ENCODE measurements at regions not wholly inside any gene's neighbourhood (a gene's known extent, or its start where the extent isn't known, plus 50 kb on each side); places are given as distances from the start of the nearest gene placed in this dataset.

- Histone ChIP-seq H3K36me3 (ENCODE audit: control insufficient read depth, insufficient read depth, low read length) (no peaks in the 10 kb centered on the region), H3K4me2 (ENCODE audit: extremely low read depth, insufficient read depth, low read length) (no peak overlapping the region), H3K4me3 (replicated peaks in 1 of 4; ENCODE audit: control extremely low read depth in 1 of 4, insufficient read depth in 1 of 4, low read depth in 3 of 4, low read length in 4 of 4) (no peak overlapping the region), H2AFZ (ENCODE audit: low read length) (no peak overlapping the region), H3K27ac (ENCODE audit: insufficient read depth, low read length) (no peak overlapping the region), H3K4me1 (ENCODE audit: control insufficient read depth, extremely low read depth, insufficient read depth, low read length) (no peaks in the 10 kb centered on the region), H4K20me1 (ENCODE audit: control insufficient read depth, extremely low read depth, insufficient read depth, low read length) (no peaks in the 10 kb centered on the region), H3K9me3 (ENCODE audit: control insufficient read depth, insufficient read depth, low read depth, low read length) (no peaks in the 10 kb centered on the region), H3K9ac (ENCODE audit: insufficient read depth, low read length) (no peak overlapping the region), H3K27me3 (ENCODE audit: control insufficient read depth, insufficient read depth, low read length) (no peaks in the 10 kb centered on the region), H3K79me2 (ENCODE audit: control insufficient read depth, insufficient read depth, low read length) (no peaks in the 10 kb centered on the region)
- TF ChIP-seq EZH2 (IDR thresholded peaks at IDR 0.05; ENCODE audit: low read length, missing control alignments) (no peak), CTCF (conservative IDR thresholded peaks at IDR 0.05 in 1 of 2, IDR thresholded peaks at IDR 0.05 in 1 of 2; ENCODE audit: low read depth in 1 of 2, low read length in 2 of 2) (no peak)
- DNase-seq (ENCODE audit: low read depth in 2 of 2) = no peak
Observed at GRCh38 chr6:91796603-91797002, 1209.7 kb upstream of the MAP3K7 start.

GRCh38 chr6:91788501-91788900 is 1201.6 kb upstream of the MAP3K7 start:
- Histone ChIP-seq H3K4me1 (ENCODE audit: control insufficient read depth, extremely low read depth, insufficient read depth, low read length) (no peaks in the 10 kb centered on the region), H3K9me3 (ENCODE audit: control insufficient read depth, insufficient read depth, low read depth, low read length) (no peaks in the 10 kb centered on the region), H3K36me3 (ENCODE audit: control insufficient read depth, insufficient read depth, low read length) (no peaks in the 10 kb centered on the region), H3K27me3 (ENCODE audit: control insufficient read depth, insufficient read depth, low read length) (no peaks in the 10 kb centered on the region), H3K4me2 (ENCODE audit: extremely low read depth, insufficient read depth, low read length) (no peak overlapping the region), H4K20me1 (ENCODE audit: control insufficient read depth, extremely low read depth, insufficient read depth, low read length) (no peaks in the 10 kb centered on the region), H3K9ac (ENCODE audit: insufficient read depth, low read length) (no peak overlapping the region), H3K27ac (ENCODE audit: insufficient read depth, low read length) (no peak overlapping the region), H2AFZ (ENCODE audit: low read length) (no peak overlapping the region), H3K4me3 (replicated peaks in 1 of 4; ENCODE audit: control extremely low read depth in 1 of 4, insufficient read depth in 1 of 4, low read depth in 3 of 4, low read length in 4 of 4) (no peak overlapping the region), H3K79me2 (ENCODE audit: control insufficient read depth, insufficient read depth, low read length) (no peaks in the 10 kb centered on the region)
- TF ChIP-seq CTCF (conservative IDR thresholded peaks at IDR 0.05 in 1 of 2, IDR thresholded peaks at IDR 0.05 in 1 of 2; ENCODE audit: low read depth in 1 of 2, low read length in 2 of 2) = no peak
- no peak for TF ChIP-seq EZH2 (IDR thresholded peaks at IDR 0.05; ENCODE audit: low read length, missing control alignments)
- DNase-seq (ENCODE audit: low read depth in 2 of 2) = no peak

GRCh38 chr6:91786474-91787184 is 1199.8 kb upstream of the MAP3K7 start:
- Histone ChIP-seq H3K4me1 (ENCODE audit: control insufficient read depth, extremely low read depth, insufficient read depth, low read length) (no peaks in the 10 kb centered on the region), H3K9me3 (ENCODE audit: control insufficient read depth, insufficient read depth, low read depth, low read length) (no peaks in the 10 kb centered on the region), H3K27ac (ENCODE audit: insufficient read depth, low read length) (no peak overlapping the region), H3K9ac (ENCODE audit: insufficient read depth, low read length) (no peak overlapping the region), H2AFZ (ENCODE audit: low read length) (no peak overlapping the region), H3K4me3 (replicated peaks in 1 of 4; ENCODE audit: control extremely low read depth in 1 of 4, insufficient read depth in 1 of 4, low read depth in 3 of 4, low read length in 4 of 4) (no peak overlapping the region), H3K36me3 (ENCODE audit: control insufficient read depth, insufficient read depth, low read length) (no peaks in the 10 kb centered on the region), H3K4me2 (ENCODE audit: extremely low read depth, insufficient read depth, low read length) (no peak overlapping the region), H4K20me1 (ENCODE audit: control insufficient read depth, extremely low read depth, insufficient read depth, low read length) (no peaks in the 10 kb centered on the region), H3K27me3 (ENCODE audit: control insufficient read depth, insufficient read depth, low read length) (no peaks in the 10 kb centered on the region), H3K79me2 (ENCODE audit: control insufficient read depth, insufficient read depth, low read length) (no peaks in the 10 kb centered on the region)
- DNase-seq (ENCODE audit: low read depth in 2 of 2) = peak in 1 of 2 donors; percentile 1
- TF ChIP-seq CTCF (conservative IDR thresholded peaks at IDR 0.05 in 1 of 2, IDR thresholded peaks at IDR 0.05 in 1 of 2; ENCODE audit: low read depth in 1 of 2, low read length in 2 of 2) (no peak), EZH2 (IDR thresholded peaks at IDR 0.05; ENCODE audit: low read length, missing control alignments) (no peak)

Data from fibroblast of lung (primary cell).